ENCODE measurements at regions not wholly inside any gene's neighbourhood (a gene's known extent, or its start where the extent isn't known, plus 50 kb on each side); places are given as distances from the start of the nearest gene placed in this dataset.

GRCh38 chr18:8895987-8896619 lies 190.7 kb downstream of the MTCL1 start:
- no peaks in the 10 kb centered on the region for H3K27me3 ChIP-seq (ENCODE audit: control insufficient read depth in 2 of 2, insufficient read depth in 2 of 2, low read length in 2 of 2)
- DNase-seq (ENCODE audit: extremely low read depth in 1 of 4, low spot score in 3 of 4) (no peak), FAIRE-seq (no peak), ATAC-seq (no peak)
- intact Hi-C loops (cut with micrococcal nuclease), result no loop called here
- in situ Hi-C loops (cut with MboI), result no loop called here
- H3K4me3 ChIP-seq, result no peak overlapping the region
- H3K9me3 ChIP-seq (replicated peaks; ENCODE audit: control insufficient read depth, insufficient read depth, low read depth, low read length), result no peaks in the 10 kb centered on the region
- ChIA-PET CTCF (ENCODE audit: low intra/inter-chr PET ratio) (no interaction called here), POLR2A (interaction anchor here (0.6 to 1.0 kb wide), 6 partner anchors 16 to 804 kb away, joined by 3 to 4 read pairs (median 3); no protein-coding TSS in a partner anchor)
- no peaks in the 10 kb centered on the region for H3K36me3 ChIP-seq (ENCODE audit: control insufficient read depth, insufficient read depth, low read length)
- WGBS (ENCODE audit: insufficient coverage, low coverage, missing lambda C conversion rate), result 31% methylated on average over 2 of the region's 2 CpGs
- H4K20me1 ChIP-seq (replicated peaks; ENCODE audit: control insufficient read depth, insufficient read depth, low read length), result no peaks in the 10 kb centered on the region
- H3K9me1 ChIP-seq (ENCODE audit: control insufficient read depth, insufficient read depth, low read length), result no peaks in the 10 kb centered on the region
- peaks cover 6 to 33% of the 10 kb centered on the region in 2 experiments; a peak in 4 of 5 replicates for H3K4me1 ChIP-seq (replicated peaks in 1 of 2; ENCODE audit: control insufficient read depth in 2 of 2, insufficient read depth in 2 of 2, low read length in 2 of 2)
- no peaks in the 10 kb centered on the region for H3K79me2 ChIP-seq (ENCODE audit: control insufficient read depth, insufficient read depth, low read length)
- H3K9ac ChIP-seq (ENCODE audit: insufficient read depth in 1 of 2, low read depth in 2 of 2, low read length in 2 of 2), result no peak overlapping the region
- no peak overlapping the region for H3K27ac ChIP-seq (ENCODE audit: extremely low read depth, low read depth, low read length)
- no peak overlapping the region for H3K4me2 ChIP-seq (ENCODE audit: insufficient read depth, low read length)
- TF ChIP-seq EGR1 (conservative IDR thresholded peaks at IDR 0.05), result no peak
- no peak for TF ChIP-seq RBFOX2 (IDR thresholded peaks at IDR 0.05; ENCODE audit: low read depth, low read length)
- no peak for TF ChIP-seq HNRNPL (IDR thresholded peaks at IDR 0.05; ENCODE audit: low read depth, low read length)
- no peak for TF ChIP-seq ZNF778 (CRISPR knock-in tag; IDR thresholded peaks at IDR 0.05)
- TF ChIP-seq FOXP1 (CRISPR knock-in tag; IDR thresholded peaks at IDR 0.05), result no peak
- no peak for TF ChIP-seq MTA1 (IDR thresholded peaks at IDR 0.05; ENCODE audit: borderline replicate concordance)
- TF ChIP-seq DLX4 (CRISPR knock-in tag; IDR thresholded peaks at IDR 0.05), result no peak
- TF ChIP-seq POLR2B (IDR thresholded peaks at IDR 0.05; ENCODE audit: low read depth, partially characterized antibody), result no peak
- no peak for TF ChIP-seq DIDO1 (tag; IDR thresholded peaks at IDR 0.05; ENCODE audit: low read depth)
- no peak for TF ChIP-seq ZEB2 (IDR thresholded peaks at IDR 0.05)
- TF ChIP-seq ID3 (CRISPR knock-in tag; IDR thresholded peaks at IDR 0.05), result no peak
- TF ChIP-seq ID3 (tag; IDR thresholded peaks at IDR 0.05), result no peak
- TF ChIP-seq POLR2AphosphoS2 (IDR thresholded peaks at IDR 0.05; ENCODE audit: low read length), result no peak
- no peak for TF ChIP-seq POLR2H (tag; IDR thresholded peaks at IDR 0.05; ENCODE audit: low read depth)
- 0 out of 2 replicates have a peak overlapping the region, but pooled peaks have one; percentile 11 for H2AFZ ChIP-seq (ENCODE audit: low read depth, low read length)
- no TSS peak for BruUV-seq (replicated peaks)

All from K562 (cell line).